ENCODE measurements at regions not wholly inside any gene's neighbourhood (a gene's known extent, or its start where the extent isn't known, plus 50 kb on each side); places are given as distances from the start of the nearest gene placed in this dataset.
"Not testable (repeated sequence)": the region's sequence is repeated elsewhere in the genome, so short reads cannot be mapped to it uniquely, and the experiment has no call there.

GRCh38 chr7:48803250-48803649 is 121.1 kb upstream of the CDC14C start:
- in situ Hi-C loops (cut with HindIII; ENCODE audit: low pct_unique_long_range_greater_than_20kb, low sequenced_read_pairs) = no loop called here
- no peak for DNase-seq (ENCODE audit: low read depth, low spot score)

- no peak for DNase-seq (ENCODE audit: low read depth, low spot score)
- in situ Hi-C loops (cut with HindIII; ENCODE audit: low pct_unique_long_range_greater_than_20kb, low sequenced_read_pairs) = no loop called here
Measured at GRCh38 chr7:48806731-48807130, 117.6 kb upstream of the CDC14C start.

- no peak for DNase-seq (ENCODE audit: low read depth, low spot score)
- in situ Hi-C loops (cut with HindIII; ENCODE audit: low pct_unique_long_range_greater_than_20kb, low sequenced_read_pairs) = no loop called here
Measured at GRCh38 chr7:48811071-48811470, 113.3 kb upstream of the CDC14C start.

- in situ Hi-C loops (cut with HindIII; ENCODE audit: low pct_unique_long_range_greater_than_20kb, low sequenced_read_pairs) = no loop called here
- DNase-seq (ENCODE audit: low read depth, low spot score) = no peak
Measured at GRCh38 chr7:48813472-48813871, 110.9 kb upstream of the CDC14C start.

GRCh38 chr7:48822138-48822537 is 102.2 kb upstream of the CDC14C start:
- no peak for DNase-seq (ENCODE audit: low read depth, low spot score)
- in situ Hi-C loops (cut with HindIII; ENCODE audit: low pct_unique_long_range_greater_than_20kb, low sequenced_read_pairs) = no loop called here

- DNase-seq (ENCODE audit: low read depth, low spot score) = peak; percentile 36
- in situ Hi-C loops (cut with HindIII; ENCODE audit: low pct_unique_long_range_greater_than_20kb, low sequenced_read_pairs) = no loop called here
Measured at GRCh38 chr7:48832303-48832845, 92.0 kb upstream of the CDC14C start.

GRCh38 chr7:48837266-48837665 is 87.1 kb upstream of the CDC14C start:
- in situ Hi-C loops (cut with HindIII; ENCODE audit: low pct_unique_long_range_greater_than_20kb, low sequenced_read_pairs) = no loop called here
- DNase-seq (ENCODE audit: low read depth, low spot score) = no peak

GRCh38 chr7:48839108-48839507 is 85.2 kb upstream of the CDC14C start:
- DNase-seq (ENCODE audit: low read depth, low spot score) = no peak
- in situ Hi-C loops (cut with HindIII; ENCODE audit: low pct_unique_long_range_greater_than_20kb, low sequenced_read_pairs) = no loop called here

GRCh38 chr7:48841739-48842138 is 82.6 kb upstream of the CDC14C start:
- DNase-seq (ENCODE audit: low read depth, low spot score) = no peak
- in situ Hi-C loops (cut with HindIII; ENCODE audit: low pct_unique_long_range_greater_than_20kb, low sequenced_read_pairs) = no loop called here

GRCh38 chr7:48847917-48848316 is 76.4 kb upstream of the CDC14C start:
- DNase-seq (ENCODE audit: low read depth, low spot score) = no peak

GRCh38 chr7:48860447-48860846 is 63.9 kb upstream of the CDC14C start:
- in situ Hi-C loops (cut with HindIII; ENCODE audit: low pct_unique_long_range_greater_than_20kb, low sequenced_read_pairs); DNase-seq (ENCODE audit: low read depth, low spot score): not testable (repeated sequence)

More at GRCh38 chr7:48847917-48848316, 76.4 kb upstream of the CDC14C start:
- in situ Hi-C loops (cut with HindIII; ENCODE audit: low pct_unique_long_range_greater_than_20kb, low sequenced_read_pairs) = no loop called here

- in situ Hi-C loops (cut with HindIII; ENCODE audit: low pct_unique_long_range_greater_than_20kb, low sequenced_read_pairs) = no loop called here
- DNase-seq (ENCODE audit: low read depth, low spot score) = no peak
Measured at GRCh38 chr7:48868916-48869315, 55.4 kb upstream of the CDC14C start.

- DNase-seq (ENCODE audit: low read depth, low spot score) = no peak
- in situ Hi-C loops (cut with HindIII; ENCODE audit: low pct_unique_long_range_greater_than_20kb, low sequenced_read_pairs) = no loop called here
Measured at GRCh38 chr7:48872548-48872947, 51.8 kb upstream of the CDC14C start.
